ENCODE measurements at regions not wholly inside any gene's neighbourhood (a gene's known extent, or its start where the extent isn't known, plus 50 kb on each side); places are given as distances from the start of the nearest gene placed in this dataset.
"Not testable (repeated sequence)": the region's sequence is repeated elsewhere in the genome, so short reads cannot be mapped to it uniquely, and the experiment has no call there.

DNA sequence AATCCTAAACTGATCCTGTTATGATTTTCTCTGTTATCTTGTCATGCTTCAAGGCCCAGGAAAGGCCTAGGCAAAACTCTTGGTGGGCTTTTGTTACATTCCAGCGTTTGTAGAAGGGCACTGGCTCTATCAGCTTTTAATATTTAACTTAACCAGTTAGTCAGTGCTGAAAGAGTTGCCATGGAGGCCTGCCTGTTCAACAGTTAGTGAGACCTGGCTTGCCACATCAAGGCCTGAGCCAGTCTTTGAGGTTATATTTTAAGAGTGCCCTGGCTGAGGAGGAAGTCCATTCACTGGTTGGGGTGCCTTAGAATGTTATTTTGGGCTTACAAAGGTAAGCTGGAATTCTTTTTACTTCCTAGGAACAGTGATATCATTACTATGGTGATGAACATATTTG lies 144.1 kb upstream of the NRG3 start:
- Mint-ChIP-seq H3K27ac (no peak overlapping the region), H3K4me1 (ENCODE audit: low read depth) (peaks cover 2% of the 10 kb centered on the region), H3K36me3 (ENCODE audit: low read depth) (no peaks in the 10 kb centered on the region), H3K27me3 (ENCODE audit: low read depth) (no peaks in the 10 kb centered on the region), H3K4me3 (no peak overlapping the region), H3K9me3 (ENCODE audit: insufficient read depth) (peaks cover 8% of the 10 kb centered on the region)
- no peak for ATAC-seq
- no peak for DNase-seq
- POLR2A ChIA-PET, result no interaction called here
- CTCF ChIA-PET, result no interaction called here

DNA sequence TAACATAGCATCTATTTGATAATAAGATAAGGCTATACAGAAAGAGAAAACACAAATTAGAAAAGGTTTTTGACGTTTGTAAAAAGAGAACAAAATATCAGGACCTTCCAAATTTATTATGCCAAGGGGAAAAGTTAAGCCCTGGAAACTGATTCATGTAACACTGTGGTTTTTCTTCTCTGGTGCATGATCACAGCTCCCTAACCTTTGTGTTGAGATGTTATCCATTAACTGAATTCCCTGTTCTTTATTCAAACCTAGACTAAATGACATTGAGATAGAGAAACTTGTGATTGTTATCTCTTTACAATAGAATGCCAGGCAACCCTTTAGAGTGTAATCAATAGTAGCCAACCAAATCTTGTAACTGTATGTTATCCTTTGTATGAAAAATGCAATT lies 141.5 kb upstream of the NRG3 start:
- H3K27ac Mint-ChIP-seq, result no peak overlapping the region

DNA sequence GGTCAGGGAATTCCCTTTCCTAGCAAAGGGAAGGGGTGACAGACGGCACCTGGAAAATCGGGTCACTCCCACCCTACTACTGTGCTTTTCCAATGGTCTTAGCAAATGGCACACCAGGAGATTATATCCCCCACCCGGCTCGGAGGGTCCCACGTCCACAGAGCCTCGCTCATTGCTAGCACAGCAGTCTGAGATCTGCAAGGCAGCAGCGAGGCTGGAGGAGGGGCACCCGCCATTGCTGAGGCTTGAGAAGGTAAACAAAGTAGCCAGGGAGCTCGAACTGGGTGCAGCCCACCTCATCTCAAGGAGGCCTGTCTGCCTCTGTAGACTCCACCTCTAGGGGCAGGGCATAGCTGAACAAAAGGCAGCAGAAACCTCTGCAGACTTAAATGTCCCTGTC lies 139.8 kb upstream of the NRG3 start:
- ATAC-seq; H3K9me3 Mint-ChIP-seq (ENCODE audit: insufficient read depth); H3K27me3 Mint-ChIP-seq (ENCODE audit: low read depth); H3K4me3 Mint-ChIP-seq; H3K36me3 Mint-ChIP-seq (ENCODE audit: low read depth); H3K4me1 Mint-ChIP-seq (ENCODE audit: low read depth); CTCF ChIA-PET; H3K27ac Mint-ChIP-seq; DNase-seq; POLR2A ChIA-PET: not testable (repeated sequence)

More for the DNA sequence above, 141.5 kb upstream of the NRG3 start:
- ChIA-PET CTCF (no interaction called here), POLR2A (no interaction called here)
- DNase-seq (no peak), ATAC-seq (no peak)
- H3K27me3 Mint-ChIP-seq (ENCODE audit: low read depth), result no peaks in the 10 kb centered on the region
- H3K4me3 Mint-ChIP-seq, result no peak overlapping the region
- peaks cover under 1% of the 10 kb centered on the region for H3K4me1 Mint-ChIP-seq (ENCODE audit: low read depth)
- H3K9me3 Mint-ChIP-seq (ENCODE audit: insufficient read depth), result peaks cover 7% of the 10 kb centered on the region
- no peaks in the 10 kb centered on the region for H3K36me3 Mint-ChIP-seq (ENCODE audit: low read depth)

DNA sequence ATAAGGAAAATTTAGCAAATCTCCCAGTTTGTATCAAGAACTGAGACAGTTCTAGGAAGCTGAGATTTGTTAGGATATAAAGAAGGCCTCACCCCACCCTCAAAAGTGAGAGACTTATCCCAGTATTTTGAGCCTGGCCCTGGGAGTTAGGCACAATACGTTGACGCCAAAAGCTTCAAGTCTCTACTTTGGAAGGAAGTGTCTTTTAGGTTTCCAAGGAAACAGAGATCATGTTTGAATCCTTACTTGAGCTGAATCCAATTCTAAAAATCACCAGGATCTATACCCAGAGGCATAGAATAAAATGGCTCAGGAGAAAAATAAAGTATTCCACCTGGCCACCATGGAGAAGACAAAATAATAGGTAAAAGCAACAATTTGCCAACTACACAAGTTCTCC lies 115.9 kb upstream of the NRG3 start:
- Mint-ChIP-seq H3K27ac (no peak overlapping the region), H3K9me3 (ENCODE audit: insufficient read depth) (no peaks in the 10 kb centered on the region), H3K36me3 (ENCODE audit: low read depth) (no peaks in the 10 kb centered on the region), H3K27me3 (ENCODE audit: low read depth) (no peaks in the 10 kb centered on the region), H3K4me3 (no peak overlapping the region), H3K4me1 (ENCODE audit: low read depth) (no peaks in the 10 kb centered on the region)
- ATAC-seq, result no peak
- CTCF ChIA-PET, result no interaction called here
- no peak for DNase-seq
- POLR2A ChIA-PET, result no interaction called here

DNA sequence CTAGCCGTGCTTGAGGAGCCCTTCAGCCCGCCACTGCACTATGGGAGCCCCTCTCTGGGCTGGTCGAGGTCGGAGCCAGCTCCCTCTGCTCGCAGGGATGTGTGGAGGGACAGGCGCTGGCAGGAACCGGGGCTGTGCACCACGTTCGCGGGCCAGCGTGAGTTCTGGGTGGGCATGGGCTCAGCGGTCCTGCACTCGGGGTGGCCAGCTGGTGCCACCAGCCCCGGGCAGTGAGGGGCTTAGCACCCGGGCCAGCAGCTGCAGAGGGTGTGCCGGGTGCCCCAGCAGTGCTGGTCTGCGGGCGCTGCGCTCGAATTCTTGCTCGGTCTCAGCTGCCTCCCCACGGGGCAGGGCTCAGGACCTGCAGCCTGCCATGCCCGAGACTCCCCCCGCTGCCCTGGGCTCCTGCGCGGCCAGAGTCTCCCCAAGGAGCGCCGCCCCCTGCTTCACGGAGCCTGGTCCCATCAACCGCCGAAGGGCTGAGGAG lies 90.8 kb upstream of the NRG3 start:
- Mint-ChIP-seq H3K27ac (no peak overlapping the region), H3K4me3 (no peak overlapping the region), H3K4me1 (ENCODE audit: low read depth) (no peaks in the 10 kb centered on the region), H3K36me3 (ENCODE audit: low read depth) (no peaks in the 10 kb centered on the region), H3K27me3 (ENCODE audit: low read depth) (no peaks in the 10 kb centered on the region), H3K9me3 (ENCODE audit: insufficient read depth) (peaks cover 6% of the 10 kb centered on the region)
- DNase-seq (no peak), ATAC-seq (no peak)
- ChIA-PET POLR2A (no interaction called here), CTCF (no interaction called here)

DNA sequence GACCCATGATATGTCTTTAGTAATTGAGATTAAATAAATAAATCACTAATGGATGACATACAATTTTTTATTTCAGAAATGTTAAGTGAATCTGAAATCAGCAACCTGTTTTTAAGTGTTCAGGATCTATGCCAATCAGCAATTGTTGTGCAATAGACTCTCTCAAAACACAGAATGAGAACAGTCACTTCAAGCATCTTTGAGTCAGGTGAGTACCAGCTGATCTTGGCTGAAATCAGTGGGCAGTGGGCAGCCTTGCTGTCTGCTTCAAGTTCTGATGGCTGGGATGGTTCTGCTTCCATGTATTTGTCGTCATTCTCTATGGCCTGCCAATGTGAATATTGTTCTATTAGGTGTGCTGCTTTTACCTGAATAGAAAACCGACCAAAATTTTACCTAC lies 82.3 kb upstream of the NRG3 start:
- no peak overlapping the region for H3K27ac Mint-ChIP-seq
- no peaks in the 10 kb centered on the region for H3K36me3 Mint-ChIP-seq (ENCODE audit: low read depth)
- H3K4me3 Mint-ChIP-seq, result no peak overlapping the region
- no peaks in the 10 kb centered on the region for H3K27me3 Mint-ChIP-seq (ENCODE audit: low read depth)
- ATAC-seq, result no peak
- no peaks in the 10 kb centered on the region for H3K9me3 Mint-ChIP-seq (ENCODE audit: insufficient read depth)
- DNase-seq, result no peak
- POLR2A ChIA-PET, result no interaction called here
- no peaks in the 10 kb centered on the region for H3K4me1 Mint-ChIP-seq (ENCODE audit: low read depth)
- CTCF ChIA-PET, result no interaction called here

DNA sequence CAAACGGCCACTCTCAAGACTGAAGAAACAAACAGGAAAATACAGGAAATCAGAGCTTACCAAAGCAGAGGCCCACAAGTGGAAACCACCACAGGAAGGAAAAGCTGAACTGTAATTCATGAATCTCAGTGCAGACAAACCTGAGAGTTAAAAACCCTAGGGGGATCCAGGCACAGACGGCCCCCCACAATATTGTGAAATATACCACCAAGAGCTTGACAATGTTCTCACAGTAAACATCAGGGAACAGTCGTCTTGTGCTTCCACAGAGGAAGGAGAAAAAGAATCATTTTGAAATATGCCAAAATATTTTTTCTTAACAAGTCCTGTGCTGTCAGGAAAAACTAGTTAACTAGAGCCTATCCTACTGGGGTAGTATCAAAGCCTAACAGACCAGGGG lies 68.2 kb upstream of the NRG3 start:
- Mint-ChIP-seq H3K27ac (no peak overlapping the region), H3K27me3 (ENCODE audit: low read depth) (no peaks in the 10 kb centered on the region)
- POLR2A ChIA-PET, result no interaction called here

DNA sequence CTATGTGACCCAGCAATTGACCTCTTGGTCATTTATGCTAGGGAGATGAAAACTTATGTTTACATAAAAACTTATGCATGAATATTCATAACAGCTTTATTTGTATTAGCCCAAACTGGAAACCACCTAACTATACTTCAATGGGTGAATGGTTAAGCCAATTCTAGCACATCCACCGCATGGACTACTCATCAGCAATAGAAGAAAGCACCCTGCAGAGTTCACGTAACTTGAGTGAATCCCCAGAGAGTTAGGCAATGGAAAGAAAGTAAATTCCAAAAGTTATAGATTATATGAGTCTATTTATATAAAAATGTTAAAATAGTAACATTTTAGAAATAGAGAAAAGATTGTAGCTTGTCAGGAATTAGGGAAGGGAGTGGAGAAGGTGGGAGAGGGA lies 60.2 kb upstream of the NRG3 start:
- ChIA-PET CTCF (no interaction called here), POLR2A (no interaction called here)
- peaks cover 5% of the 10 kb centered on the region for H3K9me3 Mint-ChIP-seq (ENCODE audit: insufficient read depth)
- H3K4me1 Mint-ChIP-seq (ENCODE audit: low read depth), result no peaks in the 10 kb centered on the region
- DNase-seq (no peak), ATAC-seq (no peak)
- H3K4me3 Mint-ChIP-seq, result no peak overlapping the region
- H3K36me3 Mint-ChIP-seq (ENCODE audit: low read depth), result no peaks in the 10 kb centered on the region
- no peak overlapping the region for H3K27ac Mint-ChIP-seq
- H3K27me3 Mint-ChIP-seq (ENCODE audit: low read depth), result no peaks in the 10 kb centered on the region

More for the DNA sequence above, 68.2 kb upstream of the NRG3 start:
- H3K4me3 Mint-ChIP-seq, result no peak overlapping the region
- H3K9me3 Mint-ChIP-seq (ENCODE audit: insufficient read depth), result peaks cover 13% of the 10 kb centered on the region
- no peak for DNase-seq
- no peak for ATAC-seq
- H3K4me1 Mint-ChIP-seq (ENCODE audit: low read depth), result no peaks in the 10 kb centered on the region
- CTCF ChIA-PET, result no interaction called here
- H3K36me3 Mint-ChIP-seq (ENCODE audit: low read depth), result no peaks in the 10 kb centered on the region

DNA sequence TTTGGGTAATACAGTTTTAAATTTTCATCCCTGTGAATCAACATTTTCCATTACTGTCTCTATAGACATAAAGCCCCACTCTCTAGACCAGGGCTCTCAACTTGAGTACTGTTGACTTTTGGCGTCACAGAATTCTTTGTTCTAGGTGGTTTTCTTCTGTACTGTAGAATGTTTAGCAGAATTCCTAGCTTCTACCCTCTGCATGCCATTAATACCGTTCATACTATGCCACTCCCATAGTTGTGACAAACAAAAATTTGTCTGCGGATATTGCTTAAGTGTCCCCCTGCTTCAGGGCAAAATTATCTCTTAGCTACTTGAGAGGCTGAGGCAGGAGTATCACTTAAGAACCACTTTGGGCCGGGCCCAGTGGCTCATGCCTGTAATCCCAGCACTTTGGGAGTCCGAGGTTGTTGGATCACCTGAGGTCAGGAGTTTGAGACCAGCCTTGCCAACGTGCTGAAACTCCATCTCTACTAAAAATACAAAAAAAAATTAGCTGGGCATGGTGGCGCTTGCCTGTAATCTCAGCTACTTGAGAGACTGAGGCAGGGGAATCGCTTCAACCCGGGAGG lies 57.3 kb upstream of the NRG3 start:
- no peaks in the 10 kb centered on the region for H3K36me3 Mint-ChIP-seq (ENCODE audit: low read depth)
- POLR2A ChIA-PET, result no interaction called here
- H3K27ac Mint-ChIP-seq, result no peak overlapping the region

DNA sequence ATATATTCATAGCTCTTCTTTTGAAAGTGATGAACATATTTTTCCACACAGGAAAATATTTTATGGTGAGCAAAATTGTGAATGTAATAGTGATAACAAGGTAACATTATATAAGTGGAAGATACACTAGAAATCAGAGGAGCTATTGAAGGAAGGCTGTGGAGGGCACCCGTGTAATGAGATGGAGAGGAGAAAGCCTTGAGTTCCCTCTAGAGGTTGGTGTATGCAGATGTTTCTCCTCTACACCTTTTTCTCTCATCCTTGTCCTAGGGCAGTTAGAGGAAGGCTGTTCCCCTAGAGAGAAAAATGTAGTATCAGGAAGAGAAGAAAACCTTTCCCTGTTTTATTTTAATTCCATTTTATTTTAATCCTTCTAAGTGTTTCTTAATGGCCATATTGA lies 54.6 kb upstream of the NRG3 start:
- no peaks in the 10 kb centered on the region for H3K27me3 Mint-ChIP-seq (ENCODE audit: low read depth)
- ATAC-seq (no peak), DNase-seq (no peak)
- CTCF ChIA-PET, result no interaction called here
- no peak overlapping the region for H3K27ac Mint-ChIP-seq
- POLR2A ChIA-PET, result no interaction called here
- H3K36me3 Mint-ChIP-seq (ENCODE audit: low read depth), result no peaks in the 10 kb centered on the region
- no peak overlapping the region for H3K4me3 Mint-ChIP-seq
- H3K4me1 Mint-ChIP-seq (ENCODE audit: low read depth), result no peaks in the 10 kb centered on the region
- peaks cover 5% of the 10 kb centered on the region for H3K9me3 Mint-ChIP-seq (ENCODE audit: insufficient read depth)

More for the DNA sequence above, 57.3 kb upstream of the NRG3 start:
- Mint-ChIP-seq H3K27me3 (ENCODE audit: low read depth) (no peaks in the 10 kb centered on the region), H3K4me1 (ENCODE audit: low read depth) (no peaks in the 10 kb centered on the region), H3K9me3 (ENCODE audit: insufficient read depth) (peaks cover 5% of the 10 kb centered on the region), H3K4me3 (no peak overlapping the region)
- no peak for DNase-seq
- ATAC-seq, result no peak
- CTCF ChIA-PET, result no interaction called here

Measured in activated CD8-positive, alpha-beta T cell treated with anti-CD3 and anti-CD28 coated beads, Interleukin-2, amount 10 ng/mL, durations not matched to agents 7 days and 5 days (primary cell).